ENCODE measurements at regions not wholly inside any gene's neighbourhood (a gene's known extent, or its start where the extent isn't known, plus 50 kb on each side); places are given as distances from the start of the nearest gene placed in this dataset.
"Not testable (repeated sequence)": the region's sequence is repeated elsewhere in the genome, so short reads cannot be mapped to it uniquely, and the experiment has no call there.

GRCh38 chr7:1298931-1299885, 66.5 kb downstream of the UNCX start:
- DNase-seq, result no peak
- ATAC-seq, result peak; percentile 22
- intact Hi-C loops (cut with DNase I, micrococcal nuclease), result no loop called here

GRCh38 chr7:1300206-1300605, 67.5 kb downstream of the UNCX start:
- no peak for DNase-seq
- ATAC-seq, result no peak
- intact Hi-C loops (cut with DNase I, micrococcal nuclease), result no loop called here

GRCh38 chr7:1300636-1301035, 68.0 kb downstream of the UNCX start:
- DNase-seq (no peak), ATAC-seq (no peak)
- intact Hi-C loops (cut with DNase I, micrococcal nuclease), result no loop called here

GRCh38 chr7:1301054-1301881, 68.6 kb downstream of the UNCX start:
- ATAC-seq (no peak), DNase-seq (no peak)
- intact Hi-C loops (cut with DNase I, micrococcal nuclease), result no loop called here

GRCh38 chr7:1301882-1302251, 69.2 kb downstream of the UNCX start:
- DNase-seq (no peak), ATAC-seq (no peak)
- intact Hi-C loops (cut with DNase I, micrococcal nuclease), result no loop called here

GRCh38 chr7:1302936-1303335, 70.3 kb downstream of the UNCX start:
- no peak for ATAC-seq
- intact Hi-C loops (cut with DNase I, micrococcal nuclease), result no loop called here
- no peak for DNase-seq

- intact Hi-C loops (cut with DNase I, micrococcal nuclease); ATAC-seq; DNase-seq: not testable (repeated sequence)
Measured at GRCh38 chr7:1304011-1304410, 71.3 kb downstream of the UNCX start.

GRCh38 chr7:1305873-1306272, 73.2 kb downstream of the UNCX start:
- intact Hi-C loops (cut with DNase I, micrococcal nuclease), result no loop called here
- no peak for DNase-seq
- no peak for ATAC-seq

GRCh38 chr7:1307828-1308227, 75.2 kb downstream of the UNCX start:
- ATAC-seq, result no peak
- no peak for DNase-seq
- intact Hi-C loops (cut with DNase I, micrococcal nuclease), result no loop called here

GRCh38 chr7:1309290-1309689, 76.6 kb downstream of the UNCX start:
- intact Hi-C loops (cut with DNase I, micrococcal nuclease), result no loop called here
- ATAC-seq (no peak), DNase-seq (no peak)

GRCh38 chr7:1309996-1310395, 77.3 kb downstream of the UNCX start:
- DNase-seq, result no peak
- ATAC-seq, result no peak
- intact Hi-C loops (cut with DNase I, micrococcal nuclease), result no loop called here

- intact Hi-C loops (cut with DNase I, micrococcal nuclease), result no loop called here
- DNase-seq (no peak), ATAC-seq (no peak)
Measured at GRCh38 chr7:1310936-1311335, 78.3 kb downstream of the UNCX start.

GRCh38 chr7:1311406-1312135, 78.9 kb downstream of the UNCX start:
- intact Hi-C loops (cut with DNase I, micrococcal nuclease), result no loop called here
- DNase-seq (no peak), ATAC-seq (no peak)

GRCh38 chr7:1312136-1313070, 79.7 kb downstream of the UNCX start:
- intact Hi-C loops (cut with DNase I, micrococcal nuclease), result no loop called here
- no peak for DNase-seq
- ATAC-seq, result no peak

- no peak for DNase-seq
- intact Hi-C loops (cut with DNase I, micrococcal nuclease), result no loop called here
- ATAC-seq, result no peak
Measured at GRCh38 chr7:1313613-1314012, 80.9 kb downstream of the UNCX start.

- DNase-seq, result no peak
- intact Hi-C loops (cut with DNase I, micrococcal nuclease), result no loop called here
- no peak for ATAC-seq
Measured at GRCh38 chr7:1314021-1314907, 81.6 kb downstream of the UNCX start.

- no peak for DNase-seq
- ATAC-seq, result no peak
- intact Hi-C loops (cut with DNase I, micrococcal nuclease), result no loop called here
Measured at GRCh38 chr7:1314908-1315450, 82.3 kb downstream of the UNCX start.
